Hepatocyte (in vitro differentiated cells): ENCODE measurements at regions not wholly inside any gene's neighbourhood (a gene's known extent, or its start where the extent isn't known, plus 50 kb on each side); places are given as distances from the start of the nearest gene placed in this dataset.

Experiments used
- DNase-seq: peaks from one replicate; pipeline ENCODE4 v3.0.0-alpha.2; 2016; ENCODE audit warnings: low spot score
- H2AFZ ChIP-seq: fragments of 200-600 bp; sonication (generic); 2 replicates; pipeline ENCODE4 v1.6.0; 2016; ENCODE audit warnings: antibody characterized with exemption, mild to moderate bottlenecking
- H3K27ac ChIP-seq: fragments of 200-600 bp; sonication (generic); 2 replicates; pipeline ENCODE4 v1.5.1; 2016; ENCODE audit warnings: mild to moderate bottlenecking
- H3K27me3 ChIP-seq: fragments of 200-600 bp; sonication (generic); 2 replicates; pipeline ENCODE4 v1.6.1; 2016
- H3K36me3 ChIP-seq: fragments of 200-600 bp; sonication (generic); replicated peaks from 2 replicates; pipeline ENCODE4 v1.5.1; 2016; ENCODE audit warnings: low read depth; ENCODE audit not compliant: insufficient read depth
- H3K4me1 ChIP-seq: fragments of 200-600 bp; sonication (generic); 2 replicates; pipeline ENCODE4 v1.5.1; 2016; ENCODE audit warnings: mild to moderate bottlenecking, moderate library complexity; ENCODE audit not compliant: insufficient read depth
- H3K4me2 ChIP-seq: fragments of 200-600 bp; sonication (generic); 2 replicates; pipeline ENCODE4 v1.6.0; 2016
- H3K4me3 ChIP-seq: fragments of 200-600 bp; sonication (generic); 2 replicates; pipeline ENCODE4 v1.5.1; 2016; ENCODE audit warnings: mild to moderate bottlenecking
- H3K79me2 ChIP-seq: fragments of 200-600 bp; sonication (generic); 2 replicates; pipeline ENCODE4 v1.6.0; 2017; ENCODE audit warnings: mild to moderate bottlenecking
- H3K9me2 ChIP-seq: fragments of 200-600 bp; sonication (generic); replicated peaks from 2 replicates; pipeline ENCODE4 v1.6.0; 2017; ENCODE audit warnings: mild to moderate bottlenecking; ENCODE audit not compliant: insufficient read depth
- H3K9me3 ChIP-seq: fragments of 200-600 bp; sonication (generic); 2 replicates; pipeline ENCODE4 v1.5.1; 2016; ENCODE audit warnings: low read depth, mild to moderate bottlenecking
- H4K20me1 ChIP-seq: fragments of 200-600 bp; sonication (generic); 2 replicates; pipeline ENCODE4 v1.6.0; 2016; ENCODE audit warnings: mild to moderate bottlenecking; ENCODE audit not compliant: insufficient read depth, poor library complexity, severe bottlenecking
- EZH2 ChIP-seq: fragments of 200-600 bp; sonication (generic); IDR thresholded peaks from 2 replicates; pipeline ENCODE4 v1.6.1; 2016; ENCODE audit warnings: antibody characterized with exemption, mild to moderate bottlenecking, borderline replicate concordance
- EZH2phosphoT487 ChIP-seq: fragments of 200-600 bp; sonication (generic); IDR thresholded peaks from one replicate; pipeline ENCODE4 v1.6.1; 2018; ENCODE audit warnings: antibody characterized with exemption, mild to moderate bottlenecking, low read depth, moderate library complexity; ENCODE audit not compliant: unreplicated experiment, severe bottlenecking
- WGBS: methylation state at CpG from one replicate; pipeline ENCODE4 v1.1.6; 2016; ENCODE audit warnings: low lambda C conversion rate; ENCODE audit errors: missing lambda C conversion rate; 5-methylcytosine and 5-hydroxymethylcytosine counted together
- TF ChIP-seq, protein P1 (sequence below): fragments of 200-600 bp; sonication (generic); IDR thresholded peaks from 2 replicates; pipeline ENCODE4 v1.5.1; 2016; ENCODE audit warnings: antibody characterized with exemption, mild to moderate bottlenecking; ENCODE audit not compliant: poor library complexity

DNA sequence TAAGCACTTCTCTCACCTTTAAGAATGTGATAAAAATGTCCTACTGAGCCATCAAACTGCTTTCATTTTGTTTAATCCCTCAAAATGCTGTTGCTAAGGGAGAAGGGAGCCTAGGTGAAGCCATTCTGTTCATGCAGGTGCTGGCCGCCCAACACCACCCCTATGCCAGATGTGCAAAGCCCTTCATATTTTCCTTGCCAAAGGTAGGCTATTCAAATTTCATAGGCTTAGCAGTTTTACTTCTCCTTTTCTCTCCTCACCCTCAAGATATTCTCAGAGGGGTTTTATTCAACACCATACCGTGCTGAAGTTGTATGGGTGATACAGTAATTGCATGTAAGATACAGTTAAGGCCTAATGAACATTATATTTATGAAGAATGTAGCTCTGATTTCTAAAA, 461.7 kb downstream of the GXYLT1 start:
- no peaks in the 10 kb centered on the region for H3K9me2 ChIP-seq
- no peaks in the 10 kb centered on the region for H3K79me2 ChIP-seq
- H3K4me1 ChIP-seq, result no peaks in the 10 kb centered on the region
- H3K36me3 ChIP-seq, result no peaks in the 10 kb centered on the region
- no peak overlapping the region for H3K4me3 ChIP-seq
- TF ChIP-seq, protein P1, sequence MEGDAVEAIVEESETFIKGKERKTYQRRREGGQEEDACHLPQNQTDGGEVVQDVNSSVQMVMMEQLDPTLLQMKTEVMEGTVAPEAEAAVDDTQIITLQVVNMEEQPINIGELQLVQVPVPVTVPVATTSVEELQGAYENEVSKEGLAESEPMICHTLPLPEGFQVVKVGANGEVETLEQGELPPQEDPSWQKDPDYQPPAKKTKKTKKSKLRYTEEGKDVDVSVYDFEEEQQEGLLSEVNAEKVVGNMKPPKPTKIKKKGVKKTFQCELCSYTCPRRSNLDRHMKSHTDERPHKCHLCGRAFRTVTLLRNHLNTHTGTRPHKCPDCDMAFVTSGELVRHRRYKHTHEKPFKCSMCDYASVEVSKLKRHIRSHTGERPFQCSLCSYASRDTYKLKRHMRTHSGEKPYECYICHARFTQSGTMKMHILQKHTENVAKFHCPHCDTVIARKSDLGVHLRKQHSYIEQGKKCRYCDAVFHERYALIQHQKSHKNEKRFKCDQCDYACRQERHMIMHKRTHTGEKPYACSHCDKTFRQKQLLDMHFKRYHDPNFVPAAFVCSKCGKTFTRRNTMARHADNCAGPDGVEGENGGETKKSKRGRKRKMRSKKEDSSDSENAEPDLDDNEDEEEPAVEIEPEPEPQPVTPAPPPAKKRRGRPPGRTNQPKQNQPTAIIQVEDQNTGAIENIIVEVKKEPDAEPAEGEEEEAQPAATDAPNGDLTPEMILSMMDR, result no peak
- TF ChIP-seq EZH2phosphoT487 (no peak), EZH2 (no peak)
- H3K27me3 ChIP-seq, result no peaks in the 10 kb centered on the region
- 94% methylated on average over 2 of the region's 2 CpGs for WGBS
- DNase-seq, result no peak
- no peak overlapping the region for H3K27ac ChIP-seq
- no peak overlapping the region for H2AFZ ChIP-seq
- no peaks in the 10 kb centered on the region for H4K20me1 ChIP-seq
- H3K9me3 ChIP-seq, result no peaks in the 10 kb centered on the region
- H3K4me2 ChIP-seq, result no peak overlapping the region

DNA sequence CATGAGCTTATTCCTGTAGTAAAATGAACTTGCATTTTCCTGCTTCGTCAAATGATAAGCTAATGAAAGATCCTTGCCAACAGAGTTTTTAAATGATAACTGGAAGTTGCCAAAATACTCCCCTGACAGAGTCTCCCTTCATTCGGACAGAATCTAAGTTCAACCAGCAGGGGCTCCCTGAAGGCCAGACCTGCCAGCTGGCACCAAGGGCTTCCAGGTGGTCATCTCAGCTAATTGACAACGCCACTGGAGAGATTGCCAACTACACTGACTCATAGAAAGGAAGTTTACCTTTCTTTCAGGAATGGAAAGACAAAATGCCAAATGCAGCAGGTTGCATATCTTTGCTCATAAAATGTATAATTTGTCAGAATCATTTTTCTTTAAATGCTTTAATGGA, 462.8 kb downstream of the GXYLT1 start:
- TF ChIP-seq EZH2 (no peak), EZH2phosphoT487 (no peak)
- TF ChIP-seq, protein P1, result no peak

DNA sequence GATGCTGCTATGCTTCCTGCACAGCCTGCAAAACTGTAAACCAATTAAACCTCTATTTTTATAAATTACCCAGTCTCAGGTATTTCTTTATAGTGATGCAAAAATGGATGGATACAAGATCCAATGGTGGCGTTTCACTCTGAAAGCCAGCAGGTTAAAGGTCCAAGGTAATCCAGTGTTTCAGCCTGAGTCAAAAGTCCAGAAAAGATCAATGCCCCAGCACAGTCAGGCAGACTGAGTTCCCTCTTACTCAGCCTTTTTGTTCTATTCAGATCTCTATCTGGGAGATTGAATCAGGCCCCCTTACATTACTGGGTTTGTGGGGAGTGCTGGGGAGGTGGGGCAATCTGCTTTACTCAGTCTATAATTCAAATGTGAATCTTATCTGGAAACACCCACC, 464.5 kb downstream of the GXYLT1 start:
- DNase-seq, result no peak
- H3K79me2 ChIP-seq, result no peaks in the 10 kb centered on the region
- H3K4me2 ChIP-seq, result no peak overlapping the region
- H3K4me1 ChIP-seq, result no peaks in the 10 kb centered on the region
- H2AFZ ChIP-seq, result no peak overlapping the region
- WGBS, result 87% methylated on average over 1 of the region's 1 CpG
- no peak overlapping the region for H3K27ac ChIP-seq
- H3K36me3 ChIP-seq, result no peaks in the 10 kb centered on the region
- H3K9me2 ChIP-seq, result no peaks in the 10 kb centered on the region
- no peak for TF ChIP-seq EZH2phosphoT487
- TF ChIP-seq EZH2, result no peak
- TF ChIP-seq, protein P1, result no peak
- H3K27me3 ChIP-seq, result no peaks in the 10 kb centered on the region
- no peaks in the 10 kb centered on the region for H4K20me1 ChIP-seq
- no peaks in the 10 kb centered on the region for H3K9me3 ChIP-seq
- H3K4me3 ChIP-seq, result no peak overlapping the region

More for the DNA sequence above, 462.8 kb downstream of the GXYLT1 start:
- Histone ChIP-seq H2AFZ (no peak overlapping the region), H3K9me3 (no peaks in the 10 kb centered on the region), H4K20me1 (no peaks in the 10 kb centered on the region), H3K36me3 (no peaks in the 10 kb centered on the region), H3K79me2 (no peaks in the 10 kb centered on the region), H3K9me2 (no peaks in the 10 kb centered on the region), H3K27ac (no peak overlapping the region), H3K27me3 (no peaks in the 10 kb centered on the region), H3K4me1 (no peaks in the 10 kb centered on the region), H3K4me2 (no peak overlapping the region), H3K4me3 (no peak overlapping the region)
- WGBS, result 78% methylated on average over 3 of the region's 3 CpGs
- no peak for DNase-seq

DNA sequence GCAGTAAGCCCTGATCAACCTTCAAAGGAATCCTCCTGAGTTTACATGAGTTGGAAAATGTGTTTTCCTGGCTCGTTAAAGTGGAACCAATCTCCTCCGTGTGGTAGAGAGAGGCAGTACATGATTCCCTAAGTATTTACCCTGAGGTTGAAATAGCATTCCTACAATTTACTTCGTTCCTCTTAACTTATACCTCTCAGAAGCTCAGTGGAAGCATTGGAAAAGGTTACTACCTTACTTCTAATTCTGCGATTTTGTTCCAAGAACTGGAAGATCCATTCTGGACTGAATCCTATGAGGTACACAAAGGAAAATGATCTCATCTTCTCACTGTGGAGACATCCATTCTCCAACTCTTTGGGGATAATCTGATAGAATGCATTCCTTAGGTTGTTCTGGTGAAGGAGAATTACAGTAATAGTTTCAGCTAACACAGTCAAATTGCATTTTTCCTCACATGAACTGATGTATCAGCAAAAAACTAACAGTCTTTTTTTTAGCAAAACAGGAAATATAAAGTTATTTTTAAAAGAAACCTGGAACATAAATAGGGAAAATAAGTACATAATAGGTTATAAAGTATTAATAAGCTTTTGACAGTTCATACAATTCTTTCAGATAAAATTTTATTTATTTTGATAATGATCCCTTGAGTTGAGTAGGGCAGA, 475.6 kb downstream of the PDZRN4 start:
- no peak for TF ChIP-seq EZH2
- TF ChIP-seq, protein P1, result peak; percentile 59
- Histone ChIP-seq H4K20me1 (no peaks in the 10 kb centered on the region), H3K4me1 (no peaks in the 10 kb centered on the region), H3K27me3 (no peaks in the 10 kb centered on the region), H3K79me2 (no peaks in the 10 kb centered on the region), H3K9me3 (no peaks in the 10 kb centered on the region), H3K9me2 (no peaks in the 10 kb centered on the region), H3K4me3 (no peak overlapping the region), H3K4me2 (no peak overlapping the region), H3K27ac (no peak overlapping the region), H2AFZ (no peak overlapping the region), H3K36me3 (no peaks in the 10 kb centered on the region)
- WGBS, result 21% methylated on average over 4 of the region's 4 CpGs
- DNase-seq, result peak; percentile 60
